B cell (primary cell): ENCODE measurements at regions not wholly inside any gene's neighbourhood (a gene's known extent, or its start where the extent isn't known, plus 50 kb on each side); places are given as distances from the start of the nearest gene placed in this dataset.

Source experiments
- ATAC-seq: fragments of 200-7000 bp; cut with Tn5 transposase; one replicate; pipeline ENCODE4 v1.10.0; 2021; ENCODE audit warnings: low read depth, mild to moderate bottlenecking, moderate number of reproducible peaks, moderate library complexity
- CTCF ChIA-PET: fragments of 350-600 bp; sonication (Branson Sonifier 250); formaldehyde crosslinking; loops from one replicate; lab custom pipeline; 2021; ENCODE audit warnings: antibody characterized with exemption, inconsistent platforms; lab: Charles Lee
- POLR2A ChIA-PET: fragments of 350-600 bp; sonication (Branson Sonifier 250); formaldehyde crosslinking; loops from one replicate; lab custom pipeline; 2021; ENCODE audit warnings: antibody characterized with exemption; lab: Charles Lee
- DNase-seq: peaks from one replicate; pipeline ENCODE4 v3.0.0; 2013
- H2AFZ ChIP-seq: 2 replicates; pipeline ENCODE4 v1.6.1; 2012; ENCODE audit warnings: mild to moderate bottlenecking, low read depth, low read length; ENCODE audit not compliant: insufficient read depth, poor library complexity, severe bottlenecking
- H3K27ac ChIP-seq, 2 donors: 1 replicate in 1 of 2; 2 replicates in 1 of 2; pipeline ENCODE4 v1.5.1; 2012 to 2013; ENCODE audit warnings: low read length in 2 of 2, mild to moderate bottlenecking in 2 of 2, moderate library complexity in 1 of 2
- H3K27me3 ChIP-seq, 4 experiments: fragments of 200-600 bp in 1 of 4; sonication (generic) in 1 of 4; replicated peaks in 1 of 4; 1 replicate in 2 of 4; 2 replicates in 2 of 4; pipeline versions ENCODE4 v1.6.1 to v1.7.0; 2013 to 2016; ENCODE audit warnings: low read length in 3 of 4, mild to moderate bottlenecking in 2 of 4, mixed read lengths in 1 of 4, moderate library complexity in 1 of 4; ENCODE audit not compliant: insufficient read depth in 4 of 4, control insufficient read depth in 3 of 4; ENCODE audit errors: control extremely low read depth in 1 of 4
- H3K36me3 ChIP-seq, 2 experiments: replicated peaks in 1 of 2; 1 replicate in 1 of 2; 2 replicates in 1 of 2; pipeline versions ENCODE4 v1.6.1 to v1.7.1; 2013; ENCODE audit warnings: low read length in 1 of 2; ENCODE audit not compliant: insufficient read depth in 2 of 2, control insufficient read depth in 1 of 2; ENCODE audit errors: control extremely low read depth in 1 of 2, extremely low read depth in 1 of 2
- H3K4me1 ChIP-seq, 2 donors: fragments of 200-600 bp in 1 of 2; sonication (generic) in 1 of 2; 1 replicate in 1 of 2; 2 replicates in 1 of 2; pipeline versions ENCODE4 v1.5.1 to v1.6.1; 2013 to 2017; ENCODE audit warnings: low read length in 2 of 2; ENCODE audit not compliant: control insufficient read depth in 2 of 2, insufficient read depth in 2 of 2
- H3K4me2 ChIP-seq: replicated peaks from 2 replicates; pipeline ENCODE3; 2012; ENCODE audit warnings: mild to moderate bottlenecking, low read depth, low read length; ENCODE audit not compliant: poor library complexity, severe bottlenecking
- H3K4me3 ChIP-seq, 5 experiments: fragments of 200-600 bp in 1 of 5; sonication (generic) in 1 of 5; 1 replicate in 3 of 5; 2 replicates in 2 of 5; pipeline versions ENCODE4 v1.5.1 to v1.7.0; 2011 to 2016; ENCODE audit warnings: low read length in 4 of 5, mild to moderate bottlenecking in 4 of 5, low read depth in 2 of 5, control low read depth in 1 of 5, moderate library complexity in 1 of 5; ENCODE audit not compliant: insufficient read depth in 1 of 5; ENCODE audit errors: control extremely low read depth in 1 of 5, extremely low read depth in 1 of 5
- H3K79me2 ChIP-seq: fragments of 200-600 bp; sonication (generic); one replicate; pipeline ENCODE4 v1.6.0; 2016; ENCODE audit warnings: low read length; ENCODE audit not compliant: control insufficient read depth, insufficient read depth
- H3K9ac ChIP-seq: fragments of 200-600 bp; sonication (generic); 2 replicates; pipeline ENCODE4 v1.6.1; 2017; ENCODE audit warnings: mild to moderate bottlenecking, low read length, moderate library complexity
- H3K9me3 ChIP-seq, 3 donors: one replicate each; pipeline versions ENCODE4 v1.6.1 to v1.7.1; 2013; ENCODE audit warnings: low read length in 2 of 3; ENCODE audit not compliant: control insufficient read depth in 2 of 3, insufficient read depth in 1 of 3; ENCODE audit errors: control extremely low read depth in 1 of 3
- H4K20me1 ChIP-seq: 2 replicates; pipeline ENCODE4 v1.6.0; 2012; ENCODE audit warnings: mild to moderate bottlenecking, low read length; ENCODE audit not compliant: insufficient read depth, control insufficient read depth, poor library complexity, severe bottlenecking
- H3K27ac Mint-ChIP-seq: one replicate; pipeline ENCODE4 v1.8.0; 2021; ENCODE audit warnings: mixed read lengths
- H3K27me3 Mint-ChIP-seq: one replicate; pipeline ENCODE4 v1.8.0; 2021; ENCODE audit warnings: mixed read lengths
- H3K4me1 Mint-ChIP-seq: one replicate; pipeline ENCODE4 v1.8.0; 2021; ENCODE audit warnings: mixed read lengths
- H3K4me3 Mint-ChIP-seq: one replicate; pipeline ENCODE4 v1.8.0; 2021; ENCODE audit warnings: mixed read lengths
- H3K9me3 Mint-ChIP-seq: one replicate; pipeline ENCODE4 v1.8.0; 2022; ENCODE audit warnings: mixed read lengths; ENCODE audit not compliant: insufficient read depth
- EZH2 ChIP-seq: IDR thresholded peaks from 2 replicates; pipeline ENCODE4 v1.6.1; 2012; ENCODE audit warnings: borderline replicate concordance, low read depth, mild to moderate bottlenecking, moderate library complexity, low read length; ENCODE audit not compliant: insufficient read depth, poor library complexity, severe bottlenecking
- WGBS: methylation state at CpG from one replicate; pipeline ENCODE4 v1.1.5; 2013; ENCODE audit warnings: missing lambda C conversion rate; ENCODE audit not compliant: insufficient coverage; 5-methylcytosine and 5-hydroxymethylcytosine counted together
- intact Hi-C: fragments of 100-400 bp; cut with micrococcal nuclease; formaldehyde crosslinking; loops from one replicate; pipeline ENCODE4 v1.10.0; 2022
- TF ChIP-seq, protein P1 (sequence below): fragments of 200-600 bp; IDR thresholded peaks from one replicate; pipeline ENCODE4 v1.8.0; 2022; ENCODE audit warnings: antibody characterized with exemption, mild to moderate bottlenecking

DNA sequence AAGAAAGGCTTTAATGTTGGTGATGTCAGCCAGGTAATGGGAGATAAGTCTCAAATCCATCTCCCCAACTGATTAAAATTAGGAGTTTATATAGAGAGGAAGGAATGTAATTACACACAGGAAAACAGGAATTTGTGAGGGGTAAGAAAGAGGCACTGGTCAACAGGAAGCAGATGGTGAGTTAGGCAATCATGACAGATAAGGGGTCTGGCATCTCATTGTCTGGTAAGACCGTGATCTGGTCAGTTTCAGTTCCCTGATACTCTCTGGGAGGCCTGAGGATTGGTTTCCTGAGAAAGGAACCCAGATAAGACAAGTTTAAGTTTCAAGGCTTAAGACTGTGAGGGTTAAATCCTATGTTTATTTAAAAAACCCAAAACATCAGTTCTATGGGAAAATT lies 414.7 kb upstream of the ARRDC4 start:
- Histone ChIP-seq H3K4me3 (no peak overlapping the region), H3K9ac (no peak overlapping the region), H3K4me1 (no peaks in the 10 kb centered on the region), H3K9me3 (no peaks in the 10 kb centered on the region), H3K27me3 (no peaks in the 10 kb centered on the region), H2AFZ (no peak overlapping the region), H3K79me2 (no peaks in the 10 kb centered on the region), H3K27ac (no peak overlapping the region), H3K36me3 (no peaks in the 10 kb centered on the region), H3K4me2 (no peak overlapping the region), H4K20me1 (no peaks in the 10 kb centered on the region)
- ATAC-seq = no peak
- intact Hi-C loops = no loop called here
- ChIA-PET POLR2A (no interaction called here), CTCF (no interaction called here)
- WGBS = 0% methylated on average over 1 of the region's 1 CpG
- TF ChIP-seq, protein P1, sequence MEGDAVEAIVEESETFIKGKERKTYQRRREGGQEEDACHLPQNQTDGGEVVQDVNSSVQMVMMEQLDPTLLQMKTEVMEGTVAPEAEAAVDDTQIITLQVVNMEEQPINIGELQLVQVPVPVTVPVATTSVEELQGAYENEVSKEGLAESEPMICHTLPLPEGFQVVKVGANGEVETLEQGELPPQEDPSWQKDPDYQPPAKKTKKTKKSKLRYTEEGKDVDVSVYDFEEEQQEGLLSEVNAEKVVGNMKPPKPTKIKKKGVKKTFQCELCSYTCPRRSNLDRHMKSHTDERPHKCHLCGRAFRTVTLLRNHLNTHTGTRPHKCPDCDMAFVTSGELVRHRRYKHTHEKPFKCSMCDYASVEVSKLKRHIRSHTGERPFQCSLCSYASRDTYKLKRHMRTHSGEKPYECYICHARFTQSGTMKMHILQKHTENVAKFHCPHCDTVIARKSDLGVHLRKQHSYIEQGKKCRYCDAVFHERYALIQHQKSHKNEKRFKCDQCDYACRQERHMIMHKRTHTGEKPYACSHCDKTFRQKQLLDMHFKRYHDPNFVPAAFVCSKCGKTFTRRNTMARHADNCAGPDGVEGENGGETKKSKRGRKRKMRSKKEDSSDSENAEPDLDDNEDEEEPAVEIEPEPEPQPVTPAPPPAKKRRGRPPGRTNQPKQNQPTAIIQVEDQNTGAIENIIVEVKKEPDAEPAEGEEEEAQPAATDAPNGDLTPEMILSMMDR = no peak
- TF ChIP-seq EZH2 = no peak
- DNase-seq = no peak
- no peaks in the 10 kb centered on the region for H3K27me3 Mint-ChIP-seq
- H3K27ac Mint-ChIP-seq = no peak overlapping the region
- H3K4me3 Mint-ChIP-seq = no peak overlapping the region
- no peaks in the 10 kb centered on the region for H3K4me1 Mint-ChIP-seq
- H3K9me3 Mint-ChIP-seq = peaks cover 11% of the 10 kb centered on the region

DNA sequence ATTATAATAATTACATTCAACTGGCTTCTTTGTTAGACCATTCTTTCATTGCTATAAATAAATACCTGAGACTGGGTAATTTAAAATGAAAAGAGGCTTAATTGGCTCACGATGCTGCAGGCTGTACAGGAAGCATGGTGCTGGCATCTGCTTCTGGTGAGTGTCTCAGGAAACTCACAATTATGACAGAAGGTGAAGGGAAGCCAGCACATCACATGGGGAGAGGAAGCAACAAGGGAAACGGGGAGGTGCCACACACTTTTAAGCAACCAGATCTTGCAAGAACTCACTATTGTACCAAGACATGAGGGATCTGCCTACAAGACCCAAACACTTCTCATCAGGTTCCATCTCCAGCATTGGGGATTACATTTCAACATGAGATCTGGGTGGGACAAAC lies 413.1 kb upstream of the ARRDC4 start:
- Histone ChIP-seq H4K20me1 (no peaks in the 10 kb centered on the region), H3K4me1 (no peaks in the 10 kb centered on the region), H3K36me3 (no peaks in the 10 kb centered on the region), H3K9ac (no peak overlapping the region), H3K79me2 (no peaks in the 10 kb centered on the region), H3K27me3 (no peaks in the 10 kb centered on the region), H3K27ac (no peak overlapping the region), H2AFZ (no peak overlapping the region), H3K9me3 (no peaks in the 10 kb centered on the region), H3K4me3 (no peak overlapping the region), H3K4me2 (no peak overlapping the region)
- ChIA-PET CTCF (no interaction called here), POLR2A (no interaction called here)
- Mint-ChIP-seq H3K4me3 (no peak overlapping the region), H3K27me3 (no peaks in the 10 kb centered on the region), H3K27ac (no peak overlapping the region), H3K4me1 (no peaks in the 10 kb centered on the region), H3K9me3 (peaks cover 11% of the 10 kb centered on the region)
- ATAC-seq = no peak
- TF ChIP-seq, protein P1 = no peak
- no peak for TF ChIP-seq EZH2
- intact Hi-C loops = no loop called here
- DNase-seq = no peak
- WGBS = 71% methylated on average over 1 of the region's 2 CpGs
